ENCODE measurements at regions not wholly inside any gene's neighbourhood (a gene's known extent, or its start where the extent isn't known, plus 50 kb on each side); places are given as distances from the start of the nearest gene placed in this dataset.

DNA sequence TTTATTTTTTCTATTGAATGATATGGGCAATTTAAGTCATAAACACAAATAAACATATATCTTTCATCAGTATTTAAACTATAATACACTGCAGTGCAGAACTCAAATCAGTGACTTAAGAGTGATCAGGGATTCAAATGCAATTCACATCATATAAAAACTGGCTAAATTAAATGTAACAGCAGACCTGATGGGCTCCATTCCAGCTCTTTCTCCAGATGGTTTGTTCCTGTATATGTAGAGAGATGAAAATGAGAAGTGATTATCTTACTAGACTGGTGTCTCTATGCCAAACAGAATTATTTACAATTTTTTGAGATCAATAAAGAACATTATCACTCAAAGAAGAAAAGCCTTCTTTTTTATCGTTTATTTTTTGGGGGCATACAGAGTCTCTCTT is 568.8 kb upstream of the ADARB2 start:
- no peak for DNase-seq

DNA sequence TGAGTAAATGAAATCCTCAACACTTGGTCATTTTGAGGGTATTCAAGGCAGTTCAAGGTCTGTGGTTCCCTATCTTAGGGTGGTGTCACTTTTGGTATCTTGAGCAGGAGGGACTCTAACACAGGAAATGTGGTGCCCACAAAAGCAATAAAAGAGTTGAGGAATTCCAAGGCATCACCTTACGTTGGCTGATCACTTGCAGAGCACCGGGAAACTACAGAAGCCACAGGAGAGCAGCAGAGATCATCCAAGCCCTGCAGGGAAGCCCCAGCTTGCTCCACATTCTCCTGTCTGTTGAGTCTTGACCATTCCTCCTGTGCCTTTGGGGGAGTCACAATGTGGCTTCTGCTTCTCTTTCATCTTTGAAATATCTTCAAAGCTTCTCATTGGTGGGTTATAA is 565.8 kb upstream of the ADARB2 start:
- DNase-seq = no peak

DNA sequence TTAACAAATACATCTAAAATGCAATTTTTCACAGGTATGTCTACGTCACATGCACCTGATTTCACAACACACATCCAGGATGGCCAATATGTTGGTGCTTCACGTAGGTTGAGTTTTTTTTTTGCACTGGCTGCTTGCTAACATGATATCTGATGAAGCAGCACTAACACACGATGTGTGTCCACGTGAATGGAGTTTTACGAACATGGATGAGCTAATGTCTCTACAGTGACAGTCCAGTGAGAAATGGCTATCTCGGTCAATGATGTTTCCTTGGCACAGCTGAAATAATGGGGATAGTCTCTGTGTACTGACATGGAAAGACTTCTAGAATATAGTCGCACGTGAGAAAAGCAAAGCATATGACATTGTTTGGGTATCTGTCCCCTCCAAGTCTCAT is 563.9 kb upstream of the ADARB2 start:
- DNase-seq = no peak

DNA sequence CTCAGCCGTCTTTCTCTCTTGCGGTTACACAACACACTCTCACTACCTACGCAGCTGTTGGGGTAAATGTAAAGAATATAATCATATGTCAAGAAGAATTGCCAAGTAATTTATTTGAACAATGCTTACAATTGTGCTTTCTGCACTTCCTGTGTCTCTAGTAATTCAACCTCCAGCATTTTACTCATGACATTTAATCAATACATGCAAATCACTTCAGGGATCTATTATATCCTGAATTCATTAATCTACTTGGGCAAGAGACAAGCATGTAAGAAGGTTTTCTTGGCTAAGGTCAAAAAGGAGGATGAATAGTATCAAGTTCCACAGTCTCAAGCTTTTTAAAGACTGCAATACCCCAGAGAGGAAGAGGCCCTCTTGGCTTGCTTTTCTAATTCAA is 562.9 kb upstream of the ADARB2 start:
- no peak for DNase-seq

DNA sequence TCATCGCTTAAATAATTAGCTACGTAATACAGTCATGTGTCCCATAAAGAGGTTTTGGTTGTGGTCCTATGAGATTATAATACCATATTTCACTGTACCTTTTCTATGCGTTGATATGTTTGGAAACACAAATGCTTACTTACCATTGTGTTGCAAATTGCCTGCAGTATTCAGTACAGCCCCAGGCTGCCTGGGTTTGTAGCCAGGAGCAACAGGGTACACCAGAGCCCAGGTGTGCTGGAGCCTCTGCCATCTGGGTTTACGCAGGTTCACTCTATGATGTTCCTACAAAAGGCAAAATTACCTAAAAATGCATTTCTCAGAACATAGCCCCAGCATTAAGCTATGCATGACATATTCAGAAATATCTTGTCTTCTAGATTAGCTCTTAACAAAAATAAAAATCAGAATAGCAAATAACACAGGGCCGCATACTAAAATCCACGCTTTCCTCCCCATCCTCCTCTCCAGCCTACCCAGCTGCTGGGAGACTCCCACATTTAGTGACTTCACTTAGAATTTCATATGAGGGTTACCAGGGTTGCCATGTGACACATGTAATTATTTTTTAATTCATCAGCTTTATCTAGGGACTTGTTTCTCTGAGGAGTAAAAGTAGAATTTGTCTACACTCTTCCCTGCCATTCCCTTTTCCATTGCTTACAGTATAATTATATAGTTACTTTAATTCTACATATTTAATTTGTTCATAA is 559.0 kb upstream of the ADARB2 start:
- no peak for DNase-seq

DNA sequence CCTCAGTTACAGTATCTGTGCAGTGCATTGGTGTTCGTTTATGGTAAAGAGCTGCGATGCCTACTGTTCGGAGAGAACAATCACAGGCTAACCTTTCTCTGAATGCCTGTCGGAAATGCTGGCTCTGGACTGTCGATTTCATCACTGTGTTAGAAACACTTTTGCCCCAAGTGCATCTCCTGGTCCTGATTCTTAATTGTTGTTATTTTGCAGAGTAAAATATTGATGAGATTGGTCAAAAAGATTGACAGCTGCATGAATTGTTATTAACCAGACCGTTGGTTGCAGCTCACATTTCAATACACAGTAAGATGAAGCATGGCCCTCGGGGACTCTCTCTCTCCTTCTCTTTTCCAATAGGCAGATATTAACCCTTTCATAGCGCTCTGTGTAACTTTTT is 557.4 kb upstream of the ADARB2 start:
- no peak for DNase-seq

DNA sequence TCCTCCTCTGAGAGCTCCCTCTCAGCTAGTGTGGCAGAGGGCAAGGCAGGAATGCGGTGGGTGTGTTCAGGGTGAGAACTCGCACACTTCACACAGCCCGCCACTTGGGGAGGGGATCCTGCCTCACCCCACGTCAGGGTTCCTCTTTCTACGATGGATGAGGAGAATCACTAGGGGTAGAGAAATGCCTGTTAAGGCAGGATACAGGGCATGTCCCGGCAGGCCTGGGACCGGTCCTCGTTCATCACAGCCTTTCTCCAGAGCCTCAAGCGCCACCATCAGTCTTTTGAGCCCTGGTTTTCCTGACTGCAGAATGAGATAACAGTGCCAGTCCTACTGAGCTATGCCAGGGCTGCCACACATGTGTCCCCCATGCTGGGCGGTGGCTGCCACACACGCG is 546.7 kb upstream of the ADARB2 start:
- no peak for DNase-seq

DNA sequence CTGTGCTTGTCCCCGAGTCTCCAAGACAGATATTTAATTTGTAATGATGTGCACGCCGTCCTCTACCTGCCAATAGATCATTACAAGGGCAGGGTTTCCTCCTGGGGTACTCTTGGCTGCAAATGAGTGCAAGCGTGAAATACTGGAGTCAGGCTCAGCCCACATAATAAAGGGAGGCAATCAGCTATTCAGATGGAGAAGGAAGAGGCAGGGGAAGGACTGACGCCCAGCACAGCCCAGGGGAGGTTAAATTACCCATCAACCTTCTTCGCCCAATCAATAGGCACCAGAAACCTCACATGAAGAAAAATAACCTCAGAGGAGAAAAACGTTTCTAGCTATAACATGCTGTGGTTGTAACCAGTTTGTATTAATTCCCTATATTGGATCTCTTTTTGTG is 544.9 kb upstream of the ADARB2 start:
- DNase-seq = no peak

DNA sequence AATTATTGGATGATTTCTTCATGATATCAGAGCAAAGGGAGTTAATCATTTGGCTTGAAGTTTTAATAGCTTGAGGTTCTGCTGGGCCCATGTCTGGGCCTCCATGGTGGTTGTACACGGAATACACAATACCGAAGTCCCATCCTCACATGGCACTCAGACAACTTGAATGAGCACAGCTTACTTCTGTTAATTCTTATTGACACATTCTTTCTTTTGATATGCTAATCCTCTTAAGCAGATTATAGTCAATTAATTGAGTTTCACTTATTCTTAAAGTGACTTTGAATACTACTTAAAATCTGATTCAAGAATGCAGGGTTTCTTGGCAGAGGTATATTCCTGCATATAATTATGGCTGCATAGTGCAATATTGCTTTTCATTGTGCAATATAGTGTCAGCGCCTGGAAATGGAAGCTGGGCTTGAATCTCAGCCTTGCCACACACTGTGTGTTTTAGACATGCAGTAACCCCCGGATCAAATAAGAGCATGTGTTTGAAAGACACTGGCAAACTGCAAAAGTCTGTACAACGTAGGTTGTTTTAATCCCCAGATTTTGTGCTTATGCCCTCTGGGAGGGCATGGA is 543.5 kb upstream of the ADARB2 start:
- DNase-seq = no peak

DNA sequence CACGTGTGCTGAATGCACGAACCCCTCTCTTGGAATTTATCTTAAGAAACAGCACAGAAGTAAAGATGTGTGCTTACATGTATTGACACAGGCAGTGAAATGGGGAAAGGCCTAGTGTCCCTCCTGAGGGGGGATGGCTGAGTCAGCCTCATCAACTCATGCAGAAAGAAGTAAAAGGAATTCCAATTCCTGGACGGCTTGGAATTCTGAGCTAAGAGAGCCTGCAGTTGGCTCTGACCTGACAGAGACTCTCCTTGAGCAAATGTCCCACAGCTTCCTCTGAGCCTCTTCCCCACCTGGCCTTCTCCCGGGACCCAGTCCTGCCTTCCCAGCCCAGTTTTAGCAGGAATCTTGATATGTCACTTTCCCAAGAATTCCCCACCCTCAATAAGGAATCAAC is 542.4 kb upstream of the ADARB2 start:
- DNase-seq = no peak

DNA sequence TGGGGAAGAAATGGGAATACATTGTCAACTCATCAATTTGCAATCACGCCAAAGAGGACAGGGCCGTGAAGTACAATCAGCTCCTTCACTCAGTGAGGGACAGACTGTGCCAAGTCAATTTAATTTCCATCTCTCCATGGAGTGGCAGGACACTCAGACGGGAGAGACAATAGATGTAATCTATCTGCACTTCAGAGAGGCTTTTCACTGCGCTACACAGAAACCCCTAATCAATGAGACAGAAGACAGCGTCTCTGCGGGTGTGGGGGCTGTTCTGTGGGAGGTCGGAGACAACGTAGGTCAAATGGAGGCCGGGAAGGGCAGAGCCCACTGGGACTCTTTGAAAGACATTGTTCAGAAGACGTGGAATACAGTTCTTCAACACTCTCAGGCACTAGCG is 541.0 kb upstream of the ADARB2 start:
- no peak for DNase-seq

DNA sequence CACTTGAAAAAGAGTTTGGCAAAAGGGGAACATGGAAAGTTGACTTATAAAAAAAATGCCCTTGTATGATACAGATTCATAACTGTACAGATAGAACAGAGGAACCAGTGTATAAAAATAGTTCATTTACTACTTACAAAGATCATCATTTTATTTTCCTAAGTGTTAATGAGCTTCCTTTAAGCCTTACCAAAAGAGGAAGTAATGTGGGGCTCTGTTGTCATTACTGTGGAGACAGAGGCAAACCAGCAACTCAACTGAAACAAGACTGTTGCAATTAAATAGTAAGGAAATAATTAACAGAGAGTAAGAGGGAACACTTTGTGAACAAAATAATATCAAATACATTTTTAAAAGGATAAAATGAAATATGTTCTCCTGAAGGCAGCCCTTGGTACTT is 526.2 kb upstream of the ADARB2 start:
- no peak for DNase-seq

DNA sequence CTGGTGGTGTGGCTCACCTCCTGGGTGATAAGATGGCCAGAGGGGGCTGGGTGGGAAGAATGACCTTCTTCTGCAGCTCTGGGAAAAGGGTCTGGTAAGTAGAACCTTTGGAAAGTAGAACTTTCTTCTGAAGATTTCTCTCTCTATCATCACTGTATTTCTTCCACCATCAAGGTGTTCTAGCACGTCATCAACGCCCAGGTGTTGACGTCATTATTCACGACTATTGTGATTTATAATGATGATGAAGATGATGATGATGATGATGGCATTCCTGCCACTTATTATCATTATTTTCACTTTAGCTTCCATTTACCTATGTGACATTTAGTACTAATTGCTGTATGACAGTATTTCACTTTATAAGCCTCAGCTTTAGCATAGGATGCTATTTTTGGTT is 525.6 kb upstream of the ADARB2 start:
- no peak for DNase-seq

DNA sequence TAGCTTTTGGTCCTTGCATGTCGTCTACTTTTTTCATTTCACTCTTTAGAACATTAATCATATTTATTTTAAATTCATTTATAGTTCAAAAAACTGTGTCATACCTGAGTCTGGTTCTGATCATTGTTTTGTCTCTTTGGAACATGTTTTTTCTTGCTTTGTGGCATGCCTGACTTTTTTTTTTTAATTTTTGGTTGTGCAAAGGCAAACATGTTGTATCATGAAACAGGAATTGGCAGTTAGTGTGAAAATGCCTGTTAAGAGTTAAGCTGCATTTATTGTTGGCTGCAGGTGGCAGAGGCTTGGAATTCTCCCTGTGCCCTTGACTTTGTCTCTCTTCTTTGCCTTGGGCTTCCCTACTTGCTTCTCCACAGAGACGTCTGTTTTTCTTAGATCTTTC is 525.0 kb upstream of the ADARB2 start:
- DNase-seq = no peak

DNA sequence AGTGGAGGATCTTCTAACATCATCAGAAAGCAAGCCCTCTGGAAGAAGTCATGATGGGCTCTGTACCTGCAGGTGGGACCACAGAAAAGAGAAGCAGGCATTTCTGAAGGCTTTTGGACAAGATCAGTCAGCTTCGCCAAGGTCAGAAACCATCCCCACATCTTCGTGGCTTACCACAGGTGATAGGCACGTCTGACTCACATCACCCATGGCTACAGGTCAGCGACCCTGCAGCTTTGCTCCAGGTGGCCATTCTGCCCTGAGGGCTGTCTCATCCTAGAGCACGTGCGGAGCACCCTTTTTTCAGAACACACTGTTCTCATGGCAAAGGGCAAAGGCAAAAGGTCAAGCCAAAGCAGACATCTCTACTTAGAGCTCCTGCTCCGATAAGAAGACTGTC is 518.9 kb upstream of the ADARB2 start:
- no peak for DNase-seq

DNA sequence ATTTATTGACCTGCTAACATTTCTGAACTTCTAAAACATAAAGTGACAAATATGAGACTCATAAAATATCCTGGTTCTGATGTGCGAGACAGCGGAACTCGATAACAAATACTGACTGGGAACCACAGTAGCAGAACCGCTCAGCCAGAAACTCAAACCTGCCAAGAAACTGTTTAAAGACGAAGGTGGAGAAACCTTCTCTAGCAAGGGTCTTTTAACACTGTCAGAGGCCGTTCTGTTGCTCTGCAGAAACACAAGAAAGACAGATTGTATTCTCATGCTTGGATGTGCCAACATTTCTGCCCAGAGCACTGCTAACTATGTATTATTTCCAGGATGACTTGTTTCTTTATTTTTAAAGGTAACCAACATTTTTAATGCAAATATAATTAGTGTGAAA is 514.8 kb upstream of the ADARB2 start:
- no peak for DNase-seq

DNA sequence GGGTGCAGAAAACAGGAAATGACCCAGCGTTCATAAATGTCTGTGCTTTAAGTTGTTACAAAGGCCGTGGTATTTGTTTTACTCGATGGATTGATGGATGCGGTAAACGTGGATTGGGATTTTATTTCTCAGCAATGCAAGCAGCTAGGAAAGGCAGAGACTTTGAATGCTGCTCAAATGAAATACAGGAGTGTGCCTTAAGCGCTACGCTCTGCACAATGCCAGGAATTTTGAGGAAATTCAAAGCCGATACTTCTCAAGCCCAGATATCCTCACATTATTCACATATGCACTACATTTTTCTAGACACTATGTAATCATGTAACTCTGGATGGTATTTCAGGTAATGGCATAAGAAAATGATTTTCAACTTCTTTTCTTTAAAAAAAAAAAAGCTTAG is 514.3 kb upstream of the ADARB2 start:
- no peak for DNase-seq

DNA sequence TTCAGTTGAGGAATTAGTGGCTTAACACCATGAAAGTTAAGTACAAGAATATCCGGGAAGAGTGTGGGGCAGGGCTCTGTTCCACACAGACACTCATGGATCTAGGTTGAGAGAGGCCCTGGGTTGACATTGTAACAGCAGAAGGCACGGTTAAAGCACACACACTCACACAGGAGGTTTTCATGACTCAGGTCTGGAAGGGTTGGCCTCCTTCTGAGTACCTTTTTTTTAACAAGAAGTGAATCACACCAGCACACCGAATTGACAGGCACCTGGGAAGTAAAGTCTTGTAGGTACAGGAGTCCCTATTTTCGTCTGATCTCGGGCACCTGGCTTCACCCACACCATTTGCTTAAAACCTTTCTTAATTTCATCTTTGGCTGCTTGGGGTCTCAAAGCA is 509.4 kb upstream of the ADARB2 start:
- DNase-seq = no peak

DNA sequence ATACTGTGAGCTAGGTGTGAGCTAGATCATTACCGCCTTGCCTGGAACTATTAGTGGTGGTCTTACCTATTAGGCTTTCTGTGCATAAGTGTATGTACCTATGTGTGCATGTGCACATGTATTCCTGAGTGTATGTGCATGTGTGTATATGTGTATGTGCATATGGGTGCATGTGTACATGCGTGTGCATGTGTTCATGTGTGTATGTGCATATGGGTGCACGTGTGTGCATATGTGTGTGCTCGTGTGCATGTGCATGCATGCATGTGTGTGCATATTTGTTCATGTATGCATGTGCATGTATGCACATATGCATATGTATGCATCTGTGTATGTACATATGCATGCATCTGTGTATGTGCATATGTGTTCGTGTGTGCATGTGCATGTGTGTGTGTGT is 508.3 kb upstream of the ADARB2 start:
- no peak for DNase-seq

DNA sequence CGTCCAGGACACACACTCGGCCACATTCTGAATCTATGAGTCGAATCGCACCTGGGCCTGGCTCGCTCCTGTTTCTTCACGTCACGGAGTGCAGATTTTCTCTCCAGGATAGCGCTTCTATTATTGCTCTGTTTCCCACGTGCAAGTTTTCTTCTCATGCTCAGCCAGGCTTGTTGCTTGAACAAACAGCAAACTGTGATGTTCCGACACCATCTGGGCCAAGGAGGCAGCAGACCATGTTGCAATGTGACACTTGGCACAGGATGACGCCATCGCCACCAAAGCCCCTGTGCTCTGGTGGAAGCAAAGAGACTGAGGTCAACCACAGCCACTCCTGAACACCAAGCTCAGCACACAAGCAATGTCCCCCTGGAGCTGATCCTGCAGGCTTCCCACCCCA is 507.1 kb upstream of the ADARB2 start:
- no peak for DNase-seq

DNA sequence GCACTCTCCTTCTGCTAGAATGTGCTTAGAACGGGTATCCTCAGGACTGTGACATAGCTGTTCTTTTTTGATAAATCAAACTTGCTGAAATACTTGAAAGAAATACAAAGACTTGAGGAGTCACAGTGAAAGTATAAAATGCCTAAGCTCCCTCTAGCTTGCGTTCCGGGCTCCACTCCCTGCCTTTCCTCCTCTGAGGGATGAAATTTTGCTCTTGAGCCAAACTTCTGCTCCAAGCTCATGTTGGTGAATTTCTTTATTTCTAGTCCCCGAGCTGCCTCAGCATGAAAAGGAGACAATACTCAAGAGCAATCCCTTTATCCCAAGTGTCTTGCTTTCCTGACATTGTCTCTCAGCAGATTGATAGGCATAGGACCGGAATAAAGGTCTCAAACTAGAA is 499.6 kb upstream of the ADARB2 start:
- no peak for DNase-seq

DNA sequence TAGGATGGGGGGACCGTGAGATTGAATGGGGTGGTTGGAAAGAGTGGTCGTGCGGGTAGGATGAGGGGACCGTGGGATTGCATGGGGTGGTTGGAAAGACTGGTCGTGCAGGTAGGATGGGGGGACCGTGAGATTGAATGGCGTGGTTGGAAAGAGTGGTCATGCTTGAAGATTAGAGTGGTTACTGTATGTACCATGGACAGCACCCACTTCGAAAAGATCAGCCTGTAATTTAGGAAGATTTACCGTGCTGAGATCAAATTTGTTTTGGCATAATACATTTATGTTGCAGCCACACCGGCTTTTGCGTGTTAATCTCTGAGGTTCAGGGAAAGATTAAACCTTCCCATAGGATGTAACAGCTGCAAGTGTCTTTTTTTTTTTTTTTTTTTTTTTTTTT is 495.2 kb upstream of the ADARB2 start:
- no peak for DNase-seq

DNA sequence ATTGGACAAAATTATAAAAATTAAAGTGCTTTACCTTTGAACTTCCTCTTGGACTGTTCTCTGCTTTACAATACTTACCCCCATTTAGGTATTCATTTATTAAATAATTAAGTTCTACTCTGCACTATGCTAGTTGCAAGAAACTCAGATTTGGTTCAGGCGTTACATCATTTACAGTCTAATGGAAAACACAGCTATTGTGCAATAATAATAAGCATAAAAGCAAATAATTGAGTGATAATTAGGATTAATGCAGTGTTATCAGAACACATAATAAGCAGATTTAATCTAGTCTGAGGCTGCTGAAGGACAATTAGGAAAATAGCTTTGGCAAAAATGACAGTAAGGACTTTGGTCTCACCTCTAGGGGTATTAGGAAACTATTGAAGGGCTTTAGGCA is 493.2 kb upstream of the ADARB2 start:
- DNase-seq = no peak

DNA sequence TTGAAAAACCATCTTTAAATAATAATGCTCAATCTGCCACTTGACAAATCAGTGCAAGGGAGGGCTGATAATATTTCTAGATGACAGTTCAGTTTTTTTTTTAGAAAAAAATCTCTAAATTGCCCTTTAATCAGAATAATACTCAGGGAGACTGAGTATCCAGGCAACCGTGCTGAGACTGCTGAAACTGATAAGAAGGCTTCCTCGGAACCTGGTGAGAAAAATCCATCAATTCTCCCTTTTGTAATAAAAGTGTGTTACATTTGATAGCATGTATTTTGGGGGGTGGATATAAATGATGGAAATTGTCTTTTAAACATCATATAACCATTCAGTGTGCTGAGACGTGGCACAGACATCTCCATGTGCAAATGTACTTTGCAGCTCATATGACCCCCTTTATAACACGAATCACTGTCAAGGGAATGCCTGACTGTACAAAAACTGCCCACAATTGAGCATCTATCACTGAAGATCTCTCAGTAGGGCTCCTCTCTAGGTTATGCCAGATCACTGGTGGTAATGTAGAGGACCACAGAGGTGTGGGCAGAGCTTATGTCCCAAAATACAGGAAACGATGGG is 491.1 kb upstream of the ADARB2 start:
- DNase-seq = no peak

DNA sequence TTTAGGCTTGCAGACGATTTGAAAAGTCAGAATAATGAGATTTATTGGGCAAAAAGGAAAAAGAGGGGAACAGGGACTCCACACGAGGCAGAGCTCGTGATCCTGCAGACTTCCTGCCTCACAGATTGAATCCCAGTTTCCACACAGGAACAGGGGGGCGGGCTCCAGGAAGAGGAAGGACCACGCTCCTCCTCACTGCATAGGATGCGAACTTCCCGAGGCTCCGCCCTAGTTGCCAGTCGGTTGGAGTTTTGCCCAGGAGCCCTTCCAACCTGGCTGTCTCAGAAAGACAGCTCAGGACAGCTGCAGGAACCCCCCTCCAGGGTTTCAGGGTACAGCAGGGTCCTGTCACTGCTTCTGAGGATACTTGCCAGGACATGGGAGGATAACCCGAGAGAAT is 488.3 kb upstream of the ADARB2 start:
- no peak for DNase-seq
